ENCODE measurements at regions not wholly inside any gene's neighbourhood (a gene's known extent, or its start where the extent isn't known, plus 50 kb on each side); places are given as distances from the start of the nearest gene placed in this dataset.

GRCh38 chr1:228866468-228866867, 131.2 kb downstream of the RHOU start:
- POLR2A ChIA-PET (ENCODE audit: low non-redundant PET), result no interaction called here

DNA sequence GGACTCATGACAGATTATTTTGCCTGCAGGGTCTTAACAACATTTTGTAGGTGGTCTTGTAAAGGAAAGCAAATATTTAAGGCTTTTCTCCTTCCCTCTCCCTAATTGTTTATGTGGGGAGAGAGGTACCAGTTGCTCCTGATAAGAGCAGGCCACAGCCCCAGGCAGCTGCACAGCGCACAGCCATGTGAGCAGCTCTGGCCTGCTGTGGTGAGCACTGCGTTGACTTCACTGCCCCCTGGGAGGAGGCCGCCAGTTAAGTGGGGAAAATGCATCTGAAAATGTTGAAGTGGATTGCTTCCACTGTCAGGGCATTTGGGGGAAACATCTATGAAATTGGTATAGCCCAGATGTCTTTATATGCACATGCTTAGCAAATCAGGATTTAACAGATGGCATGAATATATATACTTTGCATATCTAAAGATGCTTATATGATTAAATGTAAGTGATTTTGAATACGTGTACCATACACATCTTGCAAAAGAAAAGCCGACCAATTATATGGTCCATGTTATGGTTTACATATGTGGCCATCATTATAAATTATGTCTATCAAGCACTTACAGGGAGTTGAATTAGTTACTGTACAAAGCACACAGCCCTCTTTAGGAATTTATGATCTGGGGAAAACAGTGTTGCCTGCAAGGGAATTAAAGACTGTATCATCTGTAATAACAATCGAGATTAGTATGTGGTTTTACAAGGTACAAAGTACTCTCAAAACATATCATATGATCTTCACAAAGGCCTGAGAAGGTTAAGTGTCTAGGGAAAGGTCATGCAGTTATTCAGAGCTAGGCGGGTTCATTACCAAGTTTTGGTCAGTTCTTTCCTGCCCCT, 132.1 kb downstream of the RHOU start:
- no TSS peak for BruUV-seq (replicated peaks)
- H3K4me3 ChIP-seq (ENCODE audit: low read depth, low read length, poor library complexity, severe bottlenecking), result no peak overlapping the region
- TF ChIP-seq EZH2 (IDR thresholded peaks at IDR 0.05; ENCODE audit: borderline replicate concordance, low read depth, low read length, poor library complexity, severe bottlenecking), result no peak
- TF ChIP-seq, protein P1, sequence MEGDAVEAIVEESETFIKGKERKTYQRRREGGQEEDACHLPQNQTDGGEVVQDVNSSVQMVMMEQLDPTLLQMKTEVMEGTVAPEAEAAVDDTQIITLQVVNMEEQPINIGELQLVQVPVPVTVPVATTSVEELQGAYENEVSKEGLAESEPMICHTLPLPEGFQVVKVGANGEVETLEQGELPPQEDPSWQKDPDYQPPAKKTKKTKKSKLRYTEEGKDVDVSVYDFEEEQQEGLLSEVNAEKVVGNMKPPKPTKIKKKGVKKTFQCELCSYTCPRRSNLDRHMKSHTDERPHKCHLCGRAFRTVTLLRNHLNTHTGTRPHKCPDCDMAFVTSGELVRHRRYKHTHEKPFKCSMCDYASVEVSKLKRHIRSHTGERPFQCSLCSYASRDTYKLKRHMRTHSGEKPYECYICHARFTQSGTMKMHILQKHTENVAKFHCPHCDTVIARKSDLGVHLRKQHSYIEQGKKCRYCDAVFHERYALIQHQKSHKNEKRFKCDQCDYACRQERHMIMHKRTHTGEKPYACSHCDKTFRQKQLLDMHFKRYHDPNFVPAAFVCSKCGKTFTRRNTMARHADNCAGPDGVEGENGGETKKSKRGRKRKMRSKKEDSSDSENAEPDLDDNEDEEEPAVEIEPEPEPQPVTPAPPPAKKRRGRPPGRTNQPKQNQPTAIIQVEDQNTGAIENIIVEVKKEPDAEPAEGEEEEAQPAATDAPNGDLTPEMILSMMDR (conservative IDR thresholded peaks at IDR 0.05; ENCODE audit: low read depth, low read length), result no peak
- no peaks in the 10 kb centered on the region for H3K9me3 ChIP-seq (ENCODE audit: low read depth, low read length, poor library complexity, severe bottlenecking)
- no peaks in the 10 kb centered on the region for H3K36me3 ChIP-seq (ENCODE audit: insufficient read depth, low read length, poor library complexity, severe bottlenecking)
- peaks cover 3% of the 10 kb centered on the region for H3K27me3 ChIP-seq (replicated peaks; ENCODE audit: insufficient read depth, low read depth, low read length, poor library complexity)
- CTCF ChIA-PET, result no interaction called here
- no peaks in the 10 kb centered on the region for H3K4me1 ChIP-seq (ENCODE audit: insufficient read depth, low read length, poor library complexity, severe bottlenecking)
- no peak for DNase-seq (ENCODE audit: low spot score)
- no peak overlapping the region for H3K27ac ChIP-seq (ENCODE audit: low read depth, low read length, poor library complexity, severe bottlenecking)
- POLR2A ChIA-PET (ENCODE audit: low non-redundant PET), result no interaction called here
- intact Hi-C loops (cut with micrococcal nuclease; ENCODE audit: unreplicated experiment), result no loop called here

More at GRCh38 chr1:228866468-228866867, 131.2 kb downstream of the RHOU start:
- intact Hi-C loops (cut with micrococcal nuclease; ENCODE audit: unreplicated experiment), result no loop called here
- BruUV-seq (replicated peaks), result no TSS peak
- H3K36me3 ChIP-seq (ENCODE audit: insufficient read depth, low read length, poor library complexity, severe bottlenecking), result no peaks in the 10 kb centered on the region
- no peak overlapping the region for H3K27ac ChIP-seq (ENCODE audit: low read depth, low read length, poor library complexity, severe bottlenecking)
- no peak overlapping the region for H3K4me3 ChIP-seq (ENCODE audit: low read depth, low read length, poor library complexity, severe bottlenecking)
- H3K4me1 ChIP-seq (ENCODE audit: insufficient read depth, low read length, poor library complexity, severe bottlenecking), result no peaks in the 10 kb centered on the region
- no peaks in the 10 kb centered on the region for H3K9me3 ChIP-seq (ENCODE audit: low read depth, low read length, poor library complexity, severe bottlenecking)
- TF ChIP-seq, protein P1 (conservative IDR thresholded peaks at IDR 0.05; ENCODE audit: low read depth, low read length), result no peak
- TF ChIP-seq EZH2 (IDR thresholded peaks at IDR 0.05; ENCODE audit: borderline replicate concordance, low read depth, low read length, poor library complexity, severe bottlenecking), result no peak
- CTCF ChIA-PET, result no interaction called here
- DNase-seq (ENCODE audit: low spot score), result no peak
- peaks cover 3% of the 10 kb centered on the region for H3K27me3 ChIP-seq (replicated peaks; ENCODE audit: insufficient read depth, low read depth, low read length, poor library complexity)

GRCh38 chr1:228867951-228868730, 132.9 kb downstream of the RHOU start:
- no TSS peak for BruUV-seq (replicated peaks)
- H3K4me1 ChIP-seq (ENCODE audit: insufficient read depth, low read length, poor library complexity, severe bottlenecking), result no peaks in the 10 kb centered on the region
- ChIA-PET CTCF (interaction anchor here (0.6 kb wide), 1 partner anchor 354 kb away, joined by 8 read pairs; no protein-coding TSS in a partner anchor), POLR2A (ENCODE audit: low non-redundant PET) (no interaction called here)
- no peaks in the 10 kb centered on the region for H3K36me3 ChIP-seq (ENCODE audit: insufficient read depth, low read length, poor library complexity, severe bottlenecking)
- H3K27ac ChIP-seq (ENCODE audit: low read depth, low read length, poor library complexity, severe bottlenecking), result no peak overlapping the region
- no peaks in the 10 kb centered on the region for H3K9me3 ChIP-seq (ENCODE audit: low read depth, low read length, poor library complexity, severe bottlenecking)
- H3K4me3 ChIP-seq (ENCODE audit: low read depth, low read length, poor library complexity, severe bottlenecking), result no peak overlapping the region
- TF ChIP-seq EZH2 (IDR thresholded peaks at IDR 0.05; ENCODE audit: borderline replicate concordance, low read depth, low read length, poor library complexity, severe bottlenecking), result no peak
- TF ChIP-seq, protein P1 (conservative IDR thresholded peaks at IDR 0.05; ENCODE audit: low read depth, low read length), result no peak
- peaks cover 3% of the 10 kb centered on the region for H3K27me3 ChIP-seq (replicated peaks; ENCODE audit: insufficient read depth, low read depth, low read length, poor library complexity)
- no peak for DNase-seq (ENCODE audit: low spot score)
- intact Hi-C loops (cut with micrococcal nuclease; ENCODE audit: unreplicated experiment), result no loop called here
